Panc1 (cell line): ENCODE measurements at regions not wholly inside any gene's neighbourhood (a gene's known extent, or its start where the extent isn't known, plus 50 kb on each side); places are given as distances from the start of the nearest gene placed in this dataset.

Experiments
- ATAC-seq: fragments of 200-7000 bp; cut with Tn5 transposase; 2 replicates; pipeline ENCODE4 v1.9.1; 2020; ENCODE audit warnings: mild to moderate bottlenecking, moderate library complexity
- BruUV-seq: library from RNA; stranded (reverse); fragments of 400-500 nt; replicated peaks from 2 replicates; lab custom pipeline; 2021; lab: Mats Ljungman, UMichigan
- CTCF ChIA-PET: fragments of 300-600 bp; sonication (Branson Sonifier 250); formaldehyde crosslinking; loops from one replicate; lab custom pipeline; 2022; ENCODE audit warnings: antibody characterized with exemption; lab: Charles Lee
- POLR2A ChIA-PET: fragments of 300-600 bp; sonication (Branson Sonifier 250); formaldehyde crosslinking; loops from one replicate; lab custom pipeline; 2022; ENCODE audit warnings: antibody characterized with exemption; lab: Charles Lee
- DNase-seq: peaks from one replicate; pipeline ENCODE4 v3.0.0-alpha.2; 2010; ENCODE audit warnings: low read depth, low spot score
- H3K27ac ChIP-seq: 2 replicates; pipeline ENCODE4 v1.5.1; 2011; ENCODE audit warnings: mild to moderate bottlenecking, low read length, inconsistent platforms
- H3K27me3 ChIP-seq: fragments of 200-500 bp; sonication (Bioruptor generic); 2 replicates; pipeline ENCODE4 v1.6.0; 2014; ENCODE audit warnings: low read length, inconsistent platforms; ENCODE audit not compliant: control insufficient read depth, insufficient read depth
- H3K36me3 ChIP-seq: fragments of 200-500 bp; sonication (Bioruptor generic); 2 replicates; pipeline ENCODE4 v1.5.1; 2014; ENCODE audit warnings: inconsistent platforms, mild to moderate bottlenecking, low read length, moderate library complexity; ENCODE audit not compliant: control insufficient read depth, insufficient read depth
- H3K4me1 ChIP-seq: 2 replicates; pipeline ENCODE4 v1.5.1; 2011; ENCODE audit warnings: inconsistent platforms, mild to moderate bottlenecking, low read length, moderate library complexity; ENCODE audit not compliant: control insufficient read depth, insufficient read depth
- H3K4me3 ChIP-seq, 2 experiments: 2 replicates each; pipeline ENCODE4 v1.5.1; 2011 to 2012; ENCODE audit warnings: low read depth in 2 of 2, low read length in 2 of 2, mild to moderate bottlenecking in 2 of 2, inconsistent platforms in 1 of 2, moderate library complexity in 1 of 2
- H3K9me3 ChIP-seq: fragments of 200-500 bp; sonication (Bioruptor generic); 2 replicates; pipeline ENCODE4 v1.5.1; 2014; ENCODE audit warnings: low read depth, mild to moderate bottlenecking, inconsistent platforms, low read length, moderate library complexity; ENCODE audit not compliant: control insufficient read depth, insufficient read depth
- CTCF ChIP-seq: fragments of 450-650 bp; IDR thresholded peaks from 2 replicates; pipeline ENCODE4 v1.5.1; 2017; ENCODE audit warnings: mild to moderate bottlenecking
- POLR2AphosphoS5 ChIP-seq: IDR thresholded peaks from 2 replicates; pipeline ENCODE4 v1.6.1; 2012; ENCODE audit warnings: mild to moderate bottlenecking, low read depth, low read length, moderate library complexity
- REST ChIP-seq, 2 experiments: IDR thresholded peaks; 2 replicates each; pipeline ENCODE4 v1.6.1; 2011 to 2012; ENCODE audit warnings: low read depth in 2 of 2, control low read depth in 1 of 2, low read length in 1 of 2, mild to moderate bottlenecking in 1 of 2, moderate library complexity in 1 of 2; ENCODE audit not compliant: insufficient read depth in 1 of 2
- SIN3A ChIP-seq: IDR thresholded peaks from 2 replicates; pipeline ENCODE4 v1.6.1; 2012; ENCODE audit warnings: low read depth, mild to moderate bottlenecking, low read length, moderate library complexity, borderline replicate concordance; ENCODE audit not compliant: insufficient read depth
- TCF7L2 ChIP-seq: IDR thresholded peaks from 2 replicates; pipeline ENCODE4 v1.6.1; 2011; ENCODE audit warnings: mild to moderate bottlenecking, low read depth, low read length, inconsistent platforms
- in situ Hi-C: cut with HindIII; loops from 2 replicates; pipeline ENCODE4 v1.10.0; 2016; ENCODE audit warnings: low sequenced_read_pairs, low pct_unique_long_range_greater_than_20kb
- intact Hi-C: fragments of 100-400 bp; cut with micrococcal nuclease; formaldehyde crosslinking; loops from one replicate; pipeline ENCODE4 v1.10.0; 2022; ENCODE audit not compliant: unreplicated experiment

GRCh38 chr11:62067741-62068140 lies 56.1 kb upstream of the INCENP start:
- Histone ChIP-seq H3K27me3 (no peaks in the 10 kb centered on the region), H3K4me3 (no peak overlapping the region), H3K27ac (no peak overlapping the region), H3K9me3 (no peaks in the 10 kb centered on the region), H3K4me1 (no peaks in the 10 kb centered on the region), H3K36me3 (no peaks in the 10 kb centered on the region)
- POLR2A ChIA-PET, result no interaction called here
- ATAC-seq, result no peak
- in situ Hi-C loops, result no loop called here
- DNase-seq, result no peak
- no peak for TF ChIP-seq CTCF
- TF ChIP-seq POLR2AphosphoS5, result no peak
- no peak for TF ChIP-seq TCF7L2
- no peak for TF ChIP-seq SIN3A
- TF ChIP-seq REST (IDR thresholded peaks at IDR 0.05; ENCODE audit: insufficient read depth in 1 of 2, low read depth in 2 of 2, low read length in 1 of 2), result no peak
- CTCF ChIA-PET, result interaction anchor here (0.7 kb wide), 1 partner anchor 38 kb away, joined by 3 read pairs; no protein-coding TSS in a partner anchor
- intact Hi-C loops, result no loop called here
- no TSS peak for BruUV-seq

- DNase-seq (no peak), ATAC-seq (no peak)
- in situ Hi-C loops, result no loop called here
- intact Hi-C loops, result no loop called here
- no peaks in the 10 kb centered on the region for H3K4me1 ChIP-seq
- H3K4me3 ChIP-seq, result no peak overlapping the region
- no peaks in the 10 kb centered on the region for H3K9me3 ChIP-seq
- ChIA-PET POLR2A (interaction anchor here (0.6 kb wide), 1 partner anchor 481 kb away, joined by 8 read pairs; no protein-coding TSS in a partner anchor), CTCF (interaction anchor here (0.6 kb wide), 2 partner anchors 38 to 116 kb away, joined by 3 to 5 read pairs; no protein-coding TSS in a partner anchor)
- no peaks in the 10 kb centered on the region for H3K27me3 ChIP-seq
- TF ChIP-seq REST (IDR thresholded peaks at IDR 0.05; ENCODE audit: insufficient read depth in 1 of 2, low read depth in 2 of 2, low read length in 1 of 2), result no peak
- no peak overlapping the region for H3K27ac ChIP-seq
- no TSS peak for BruUV-seq
- no peaks in the 10 kb centered on the region for H3K36me3 ChIP-seq
These were observed 59.6 kb upstream of the INCENP start for GRCh38 chr11:62064221-62064620.
